ENCODE measurements at regions not wholly inside any gene's neighbourhood (a gene's known extent, or its start where the extent isn't known, plus 50 kb on each side); places are given as distances from the start of the nearest gene placed in this dataset.

DNA sequence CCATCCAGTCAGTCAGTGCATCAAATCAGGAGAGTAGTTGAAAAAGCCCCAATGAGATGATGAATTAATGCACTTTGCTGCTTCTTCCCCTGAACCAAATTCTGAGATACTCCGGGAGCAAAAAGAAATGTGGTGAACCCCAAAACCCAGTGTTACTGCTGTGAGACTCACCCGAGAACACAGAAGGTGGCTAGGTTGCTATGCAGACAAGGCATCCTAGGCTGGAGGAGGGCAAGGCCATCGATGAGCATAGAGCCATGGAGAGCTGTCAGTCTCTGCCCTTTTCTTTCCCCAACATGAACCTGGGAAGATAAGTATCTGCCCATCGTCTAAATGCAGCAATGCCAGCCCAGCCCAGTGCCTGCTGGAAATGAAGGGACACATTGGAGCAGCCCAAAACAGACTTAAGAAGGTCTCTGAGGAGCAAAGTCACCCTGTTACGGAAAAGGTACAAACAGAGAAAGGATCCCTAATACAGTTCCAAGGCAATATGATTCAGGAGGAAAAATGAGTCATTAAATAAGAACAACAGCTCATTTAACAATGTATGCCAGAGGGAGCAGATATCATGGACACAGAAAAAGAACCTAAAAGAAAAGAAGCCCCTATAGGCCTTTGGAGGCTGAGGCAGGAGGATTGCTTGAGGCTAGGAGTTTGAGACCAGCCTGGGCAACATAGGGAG lies 272.0 kb downstream of the FOXO1 start:
- TF ChIP-seq, protein P1, sequence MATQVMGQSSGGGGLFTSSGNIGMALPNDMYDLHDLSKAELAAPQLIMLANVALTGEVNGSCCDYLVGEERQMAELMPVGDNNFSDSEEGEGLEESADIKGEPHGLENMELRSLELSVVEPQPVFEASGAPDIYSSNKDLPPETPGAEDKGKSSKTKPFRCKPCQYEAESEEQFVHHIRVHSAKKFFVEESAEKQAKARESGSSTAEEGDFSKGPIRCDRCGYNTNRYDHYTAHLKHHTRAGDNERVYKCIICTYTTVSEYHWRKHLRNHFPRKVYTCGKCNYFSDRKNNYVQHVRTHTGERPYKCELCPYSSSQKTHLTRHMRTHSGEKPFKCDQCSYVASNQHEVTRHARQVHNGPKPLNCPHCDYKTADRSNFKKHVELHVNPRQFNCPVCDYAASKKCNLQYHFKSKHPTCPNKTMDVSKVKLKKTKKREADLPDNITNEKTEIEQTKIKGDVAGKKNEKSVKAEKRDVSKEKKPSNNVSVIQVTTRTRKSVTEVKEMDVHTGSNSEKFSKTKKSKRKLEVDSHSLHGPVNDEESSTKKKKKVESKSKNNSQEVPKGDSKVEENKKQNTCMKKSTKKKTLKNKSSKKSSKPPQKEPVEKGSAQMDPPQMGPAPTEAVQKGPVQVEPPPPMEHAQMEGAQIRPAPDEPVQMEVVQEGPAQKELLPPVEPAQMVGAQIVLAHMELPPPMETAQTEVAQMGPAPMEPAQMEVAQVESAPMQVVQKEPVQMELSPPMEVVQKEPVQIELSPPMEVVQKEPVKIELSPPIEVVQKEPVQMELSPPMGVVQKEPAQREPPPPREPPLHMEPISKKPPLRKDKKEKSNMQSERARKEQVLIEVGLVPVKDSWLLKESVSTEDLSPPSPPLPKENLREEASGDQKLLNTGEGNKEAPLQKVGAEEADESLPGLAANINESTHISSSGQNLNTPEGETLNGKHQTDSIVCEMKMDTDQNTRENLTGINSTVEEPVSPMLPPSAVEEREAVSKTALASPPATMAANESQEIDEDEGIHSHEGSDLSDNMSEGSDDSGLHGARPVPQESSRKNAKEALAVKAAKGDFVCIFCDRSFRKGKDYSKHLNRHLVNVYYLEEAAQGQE (IDR thresholded peaks at IDR 0.05; ENCODE audit: insufficient read depth in 1 of 2, low read depth in 2 of 2, low read length in 2 of 2) = no peak
- no peak for TF ChIP-seq POLR2AphosphoS5 (IDR thresholded peaks at IDR 0.05; ENCODE audit: low read depth, low read length)
- TF ChIP-seq FOXP2 (optimal IDR thresholded peaks at IDR 0.05; ENCODE audit: borderline replicate concordance, extremely low read depth, extremely low read length, insufficient read depth) = no peak
- TF ChIP-seq SIN3A (IDR thresholded peaks at IDR 0.05; ENCODE audit: borderline replicate concordance, insufficient read depth, low read length) = no peak
- TF ChIP-seq TAF1 (IDR thresholded peaks at IDR 0.05; ENCODE audit: borderline replicate concordance, insufficient read depth, low read length) = no peak

Data from PFSK-1 (cell line).